HG03565 (cell line): ENCODE measurements at regions not wholly inside any gene's neighbourhood (a gene's known extent, or its start where the extent isn't known, plus 50 kb on each side); places are given as distances from the start of the nearest gene placed in this dataset.
"Not testable (repeated sequence)": the region's sequence is repeated elsewhere in the genome, so short reads cannot be mapped to it uniquely, and the experiment has no call there.

Source experiments
- ATAC-seq: cut with Tn5 transposase; IDR thresholded peaks from one replicate; pipeline ENCODE4 v1.9.1; 2021; ENCODE audit warnings: mild to moderate bottlenecking, moderate library complexity; ENCODE audit not compliant: unreplicated experiment

GRCh38 chr9:90064971-90065370 is 460.2 kb downstream of the GADD45G start:
- no peak for ATAC-seq

GRCh38 chr9:90065851-90066250 is 461.0 kb downstream of the GADD45G start:
- ATAC-seq, result no peak

- ATAC-seq, result no peak
Measured at GRCh38 chr9:90069085-90069484, 464.3 kb downstream of the GADD45G start.

- ATAC-seq, result no peak
Measured at GRCh38 chr9:90070056-90070455, 465.2 kb downstream of the GADD45G start.

GRCh38 chr9:90070469-90070868 is 465.7 kb downstream of the GADD45G start:
- no peak for ATAC-seq

GRCh38 chr9:90070931-90071660 is 466.3 kb downstream of the GADD45G start:
- no peak for ATAC-seq

GRCh38 chr9:90073186-90073945 is 468.6 kb downstream of the GADD45G start:
- no peak for ATAC-seq

- no peak for ATAC-seq
Measured at GRCh38 chr9:90074316-90074962, 469.6 kb downstream of the GADD45G start.

- not testable (repeated sequence) for ATAC-seq
Measured at GRCh38 chr9:90077598-90077997, 472.8 kb downstream of the GADD45G start.

- ATAC-seq, result no peak
Measured at GRCh38 chr9:90078988-90079421, 474.2 kb downstream of the GADD45G start.

- ATAC-seq, result no peak
Measured at GRCh38 chr9:90085633-90086032, 480.8 kb downstream of the GADD45G start.

GRCh38 chr9:90086101-90086511 is 481.3 kb downstream of the GADD45G start:
- ATAC-seq, result no peak

- ATAC-seq, result no peak
Measured at GRCh38 chr9:90088434-90088833, 483.6 kb downstream of the GADD45G start.

GRCh38 chr9:90088856-90089255 is 484.0 kb downstream of the GADD45G start:
- no peak for ATAC-seq

- no peak for ATAC-seq
Measured at GRCh38 chr9:90090997-90091396, 486.2 kb downstream of the GADD45G start.

GRCh38 chr9:90092508-90092907 is 487.7 kb downstream of the GADD45G start:
- no peak for ATAC-seq

- no peak for ATAC-seq
Measured at GRCh38 chr9:90095682-90096081, 490.9 kb downstream of the GADD45G start.

GRCh38 chr9:90097237-90097636 is 492.4 kb downstream of the GADD45G start:
- ATAC-seq, result no peak

GRCh38 chr9:90098408-90098807 is 493.6 kb downstream of the GADD45G start:
- ATAC-seq, result no peak

- ATAC-seq, result no peak
Measured at GRCh38 chr9:90099262-90099963, 494.6 kb downstream of the GADD45G start.

GRCh38 chr9:90100014-90100413 is 495.2 kb downstream of the GADD45G start:
- no peak for ATAC-seq
